ENCODE measurements at regions not wholly inside any gene's neighbourhood (a gene's known extent, or its start where the extent isn't known, plus 50 kb on each side); places are given as distances from the start of the nearest gene placed in this dataset.

DNA sequence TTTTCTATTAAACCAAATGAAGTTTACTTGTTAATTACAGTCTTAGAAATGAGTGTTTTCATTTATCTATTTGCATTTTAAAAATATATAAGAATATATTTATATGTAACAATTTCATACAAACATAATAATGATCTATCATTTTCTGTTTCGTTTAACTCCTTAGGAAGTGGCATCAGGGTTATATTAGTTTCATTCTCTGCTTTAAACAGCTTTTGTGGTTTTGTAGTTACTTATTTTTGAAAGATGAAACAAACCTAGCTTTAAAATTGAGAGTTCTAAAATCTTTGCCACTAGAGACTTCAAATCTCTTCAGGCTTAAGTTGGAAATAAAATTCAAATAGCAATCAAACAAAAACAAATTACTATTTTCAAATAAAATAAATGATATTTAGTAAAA lies 2110.6 kb downstream of the MRPL39 start:
- no peak for DNase-seq

DNA sequence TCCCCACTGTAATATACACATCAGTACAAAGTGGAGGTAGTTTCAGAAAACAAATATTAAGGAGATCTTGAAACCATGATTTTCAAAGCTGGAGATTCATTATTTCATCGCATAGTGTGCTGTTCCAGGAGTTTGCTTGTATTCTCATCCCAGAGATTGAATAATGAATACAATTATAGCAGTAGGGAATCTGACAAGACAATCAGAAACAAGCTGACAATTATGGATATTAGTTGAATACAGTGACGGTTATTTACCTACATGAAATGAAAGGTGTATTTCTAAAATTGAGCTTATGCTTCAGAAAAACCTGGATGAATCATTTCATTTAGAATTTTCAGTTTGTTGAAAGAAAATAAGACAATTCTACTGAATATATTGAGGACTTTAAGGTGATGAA lies 2119.0 kb downstream of the MRPL39 start:
- no peak for DNase-seq

DNA sequence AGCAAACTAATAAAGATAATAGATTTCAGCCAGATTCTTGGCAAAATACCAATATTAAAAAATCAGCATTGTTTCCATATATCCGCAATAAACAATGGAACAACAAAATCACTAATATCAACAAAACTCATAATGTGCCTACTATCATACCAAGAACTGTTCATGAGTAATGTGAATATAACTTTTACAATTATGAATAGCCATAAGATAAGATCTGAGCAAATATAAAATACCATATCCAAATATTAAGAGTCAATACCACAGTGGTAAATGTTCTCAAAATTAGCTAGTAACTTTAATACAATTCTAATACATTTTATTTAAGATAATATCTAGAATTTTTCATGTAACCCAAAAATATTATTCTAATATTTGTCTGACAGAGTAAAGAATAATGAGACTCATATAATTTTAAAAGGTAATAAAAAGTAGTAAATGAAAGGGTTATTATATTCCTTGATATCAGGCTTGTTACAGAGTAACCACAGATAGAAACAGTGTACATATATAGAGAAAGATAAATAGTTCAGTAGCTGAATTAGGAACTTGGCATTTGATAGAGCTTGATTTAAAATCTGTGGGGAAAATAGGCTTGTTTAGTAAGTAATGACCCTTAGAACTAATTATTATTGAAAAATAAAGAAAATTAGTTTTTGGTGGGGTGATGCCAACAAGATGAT lies 2126.6 kb downstream of the MRPL39 start:
- no peak for DNase-seq

DNA sequence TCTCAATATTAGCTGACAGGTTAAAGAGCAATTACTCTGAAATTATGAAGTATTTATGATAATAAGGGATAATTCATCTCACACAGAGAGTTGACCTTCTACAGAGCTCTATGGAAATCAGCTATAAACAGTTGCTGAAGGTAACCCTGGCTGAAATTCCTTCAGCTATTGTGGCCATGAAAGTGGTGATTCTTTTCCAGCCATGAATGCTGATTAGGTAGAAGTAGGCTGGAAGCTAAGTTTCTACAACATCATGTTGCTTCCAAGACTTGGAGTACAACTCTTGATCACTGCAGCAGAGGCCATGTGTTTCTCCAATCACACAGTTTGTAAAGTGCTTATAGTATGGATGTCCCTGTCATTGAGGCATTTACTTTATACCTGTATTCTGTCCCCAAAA lies 2128.9 kb downstream of the MRPL39 start:
- no peak for DNase-seq

DNA sequence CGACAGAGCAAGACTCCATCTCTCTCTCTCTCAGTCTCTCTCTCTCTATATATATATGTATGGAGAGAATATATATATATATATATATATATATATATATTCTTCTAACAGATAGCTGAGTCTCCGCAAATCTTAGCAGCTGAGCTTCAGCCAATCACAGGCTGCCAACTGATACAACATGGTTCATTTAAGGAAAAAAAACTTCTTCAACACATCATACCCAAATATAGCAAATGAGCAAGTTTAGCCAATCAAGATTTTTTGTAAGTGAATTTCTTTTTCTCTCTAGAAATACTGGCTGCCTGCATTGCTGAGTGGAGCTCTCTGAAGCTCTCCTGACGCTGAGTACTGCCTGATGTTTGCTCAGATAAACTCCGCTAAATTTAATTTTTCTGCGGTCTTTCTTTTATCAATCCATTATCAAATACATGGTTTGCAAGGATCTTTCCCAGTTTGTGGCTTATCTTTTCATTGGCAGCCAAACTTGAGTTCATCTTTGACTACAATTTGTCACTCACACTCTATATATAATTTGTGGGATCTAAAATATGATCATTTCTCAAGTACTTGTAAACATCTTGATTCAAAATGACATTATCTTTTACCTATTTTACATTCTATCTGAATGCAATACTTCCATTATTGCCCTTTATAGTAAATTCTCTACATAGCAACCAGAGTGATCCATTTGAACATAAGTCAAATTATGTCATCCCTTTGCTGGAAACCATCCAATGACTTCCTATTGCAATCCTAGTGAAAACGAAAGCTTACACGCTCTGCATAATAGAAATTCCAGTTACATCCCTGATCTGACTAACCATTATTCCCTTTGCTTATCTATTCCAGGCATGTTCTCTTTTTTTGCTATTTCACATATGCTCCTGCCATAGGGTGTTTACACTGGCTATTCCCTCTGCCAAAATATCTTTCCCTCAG lies 2131.7 kb downstream of the MRPL39 start:
- no peak for DNase-seq

DNA sequence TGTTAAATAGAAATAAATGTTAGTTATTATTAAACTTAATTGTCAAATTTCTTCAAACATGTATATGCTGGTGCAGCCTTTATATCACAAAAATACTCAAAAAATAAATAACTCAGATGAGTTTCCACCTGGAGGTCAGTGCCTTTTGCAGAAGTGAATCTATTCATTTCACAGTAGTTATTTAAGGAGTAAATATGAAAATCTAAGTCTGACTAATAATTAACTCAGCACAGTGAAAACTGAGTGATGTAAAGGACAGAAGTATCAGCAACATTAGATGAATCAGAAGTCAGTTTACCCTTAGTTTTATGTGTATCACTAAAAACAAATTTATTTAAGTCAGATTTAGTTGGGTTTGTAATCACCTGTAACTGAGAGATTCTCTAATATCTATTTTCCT lies 2135.4 kb downstream of the MRPL39 start:
- no peak for DNase-seq

DNA sequence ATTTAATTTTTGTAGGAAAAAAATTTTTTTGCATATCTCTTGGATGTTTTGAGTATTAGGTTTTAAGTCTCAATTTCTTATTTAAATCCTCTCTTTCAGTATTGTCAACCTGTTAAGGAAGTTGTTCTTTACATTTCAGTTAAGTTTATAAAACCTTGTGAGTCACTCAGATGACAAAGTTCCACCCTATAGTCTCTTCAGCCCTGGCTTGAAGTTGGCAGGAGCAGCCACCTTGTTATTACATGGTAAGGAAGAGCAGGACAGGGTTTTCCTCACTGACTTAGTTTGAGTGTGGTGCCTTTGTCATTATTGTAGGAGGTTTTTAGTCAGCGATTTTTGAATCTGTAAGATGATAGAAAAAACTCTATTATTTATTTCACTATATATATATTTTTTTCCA lies 2143.9 kb downstream of the MRPL39 start:
- DNase-seq, result no peak

DNA sequence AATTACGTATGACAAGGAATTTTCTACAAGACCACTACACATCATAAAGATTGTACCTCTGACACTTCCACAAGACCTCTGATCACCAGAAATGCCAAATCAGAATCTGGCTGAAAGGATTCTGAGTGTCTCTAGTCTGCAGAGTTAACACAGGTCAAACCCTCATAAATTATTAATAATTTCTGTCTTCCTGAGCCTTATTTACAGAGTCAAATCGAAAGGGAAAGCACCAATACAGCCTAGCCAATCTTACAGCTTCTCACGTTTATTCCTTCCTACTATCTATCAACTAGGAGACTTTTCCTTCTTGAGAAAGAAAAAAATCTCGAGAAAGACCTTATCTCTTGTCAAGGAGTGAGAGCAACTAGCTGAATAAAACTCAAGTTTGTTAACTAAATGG lies 2151.6 kb downstream of the MRPL39 start:
- no peak for DNase-seq

DNA sequence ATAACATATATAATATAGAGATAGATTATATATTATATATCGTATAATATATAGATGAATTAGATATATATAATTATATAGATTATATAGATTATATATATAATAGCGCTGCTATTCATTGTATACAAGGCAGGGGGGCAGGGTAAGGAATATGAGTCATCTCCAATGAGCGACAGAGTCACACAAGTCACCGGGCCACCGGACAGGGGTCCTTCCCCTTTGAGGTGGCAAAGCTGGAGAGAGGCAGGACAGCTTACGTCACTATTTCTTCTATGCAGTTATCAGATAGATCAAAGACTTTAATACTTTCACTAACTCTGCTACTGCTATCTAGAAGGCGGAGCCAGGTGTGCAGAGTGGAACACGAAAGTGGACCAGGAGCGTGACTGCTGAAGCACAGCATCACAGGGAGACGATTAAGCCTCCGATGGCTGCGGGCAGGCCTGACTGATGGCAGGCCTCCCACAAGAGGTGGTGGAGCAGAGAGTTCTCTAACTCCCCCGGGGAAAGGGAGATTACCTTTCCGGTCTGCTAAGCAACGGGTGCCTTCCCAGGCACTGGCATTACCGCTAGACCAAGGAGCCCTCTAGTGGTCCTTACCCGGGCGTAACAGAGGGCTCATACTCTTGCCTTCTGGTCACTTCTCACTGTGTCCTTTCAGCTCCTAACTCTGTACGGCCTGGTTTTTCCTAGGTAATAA lies 2154.7 kb downstream of the MRPL39 start:
- no peak for DNase-seq

DNA sequence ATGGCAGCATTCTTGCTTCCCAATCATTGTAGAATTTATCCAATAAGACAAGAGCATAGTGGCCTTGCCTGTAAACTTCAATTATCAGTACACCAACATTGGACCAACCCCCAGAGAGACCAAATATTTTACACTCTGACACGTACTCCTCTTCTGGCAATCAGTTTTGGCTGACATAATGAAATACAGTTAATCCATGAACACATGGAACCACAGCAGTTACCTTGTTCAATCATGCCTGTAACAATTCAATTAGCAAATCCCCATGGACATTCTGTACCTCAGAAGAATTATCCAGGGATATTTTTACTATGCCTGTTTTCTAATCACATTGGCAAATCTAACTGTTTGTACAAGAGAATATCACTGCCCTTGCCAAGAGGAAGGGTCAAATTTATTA lies 2162.0 kb downstream of the MRPL39 start:
- DNase-seq, result no peak

DNA sequence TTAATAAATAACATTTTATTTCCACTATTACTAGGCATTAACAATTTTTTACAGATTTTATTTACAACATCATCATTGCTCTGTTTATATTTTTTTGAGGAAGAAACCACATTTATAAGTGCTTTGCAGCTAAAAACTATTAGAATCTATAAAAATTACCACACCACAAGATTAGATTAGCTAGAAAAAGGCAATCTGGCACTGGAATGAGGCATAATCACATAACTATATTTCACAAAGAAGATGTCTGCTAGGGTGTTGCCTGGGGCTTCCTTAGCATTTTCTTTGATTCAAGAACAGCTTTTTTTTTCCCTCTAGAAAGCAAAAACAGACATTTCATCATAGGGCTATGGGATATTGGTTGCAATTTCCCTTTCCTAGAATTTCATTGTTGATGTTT lies 2169.2 kb downstream of the MRPL39 start:
- DNase-seq, result no peak

DNA sequence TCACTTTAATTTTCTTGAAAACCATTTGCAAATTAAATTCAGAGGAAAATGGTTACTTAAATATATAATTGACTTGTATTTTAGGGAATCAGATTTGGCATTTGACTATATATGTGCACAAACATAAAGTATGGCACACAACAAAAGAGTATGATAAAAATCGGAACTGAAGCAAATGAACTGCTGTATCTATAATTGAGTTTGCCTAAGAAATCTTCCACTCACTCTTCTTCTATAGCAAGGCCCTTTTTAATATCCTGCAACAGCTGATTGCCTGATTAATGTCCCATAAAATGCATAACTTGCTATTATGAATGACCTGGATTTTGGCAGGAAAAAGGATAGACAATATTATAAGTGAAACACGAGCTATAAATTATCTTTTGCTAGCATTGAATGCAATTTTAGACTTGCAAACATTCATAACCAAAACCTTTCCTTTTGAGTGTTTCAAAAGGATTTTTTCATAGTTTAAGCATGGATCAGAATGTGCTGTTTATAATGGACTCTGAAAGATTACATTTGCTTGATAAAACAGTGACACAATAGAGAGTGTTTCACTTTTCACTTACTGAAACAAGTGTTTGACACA lies 2204.3 kb downstream of the MRPL39 start:
- no peak for DNase-seq

DNA sequence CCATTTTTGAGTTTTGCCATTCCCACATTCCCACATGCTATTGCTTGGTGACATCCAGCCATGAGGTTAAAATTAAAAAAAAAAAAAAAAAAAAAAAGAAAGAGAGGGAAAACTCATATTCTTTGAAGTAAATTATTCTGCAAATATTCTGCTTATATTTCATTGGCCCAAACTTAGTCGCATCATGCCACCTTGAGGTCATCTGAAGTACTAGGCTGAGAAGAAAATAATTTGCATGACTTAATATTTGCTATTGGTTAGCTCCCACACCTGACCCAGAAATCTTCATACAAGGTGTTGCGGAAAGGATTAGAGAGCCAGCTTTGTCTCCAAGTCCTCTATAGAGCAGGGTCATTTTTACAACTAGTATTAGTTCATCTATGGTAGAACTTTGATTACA lies 2206.0 kb downstream of the MRPL39 start:
- DNase-seq, result no peak

DNA sequence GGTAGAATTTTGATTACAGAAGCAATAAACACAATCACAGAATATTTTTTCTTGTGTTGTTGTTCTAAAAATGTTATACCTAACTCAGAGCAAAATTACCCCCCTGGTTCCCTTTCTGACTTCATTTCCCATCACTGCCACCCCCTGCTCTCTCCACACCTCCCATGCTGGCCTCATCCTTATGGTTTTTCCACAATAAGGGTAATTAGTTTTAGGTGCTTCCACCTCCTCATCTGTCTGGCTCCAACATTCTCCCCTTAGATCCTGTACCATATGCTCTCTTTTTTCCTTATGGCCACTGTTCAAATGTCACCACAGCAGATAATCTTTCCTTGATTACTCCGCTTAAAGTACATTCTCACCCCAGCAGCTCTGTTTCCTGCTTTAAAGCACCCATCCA lies 2208.6 kb downstream of the MRPL39 start:
- DNase-seq, result no peak

DNA sequence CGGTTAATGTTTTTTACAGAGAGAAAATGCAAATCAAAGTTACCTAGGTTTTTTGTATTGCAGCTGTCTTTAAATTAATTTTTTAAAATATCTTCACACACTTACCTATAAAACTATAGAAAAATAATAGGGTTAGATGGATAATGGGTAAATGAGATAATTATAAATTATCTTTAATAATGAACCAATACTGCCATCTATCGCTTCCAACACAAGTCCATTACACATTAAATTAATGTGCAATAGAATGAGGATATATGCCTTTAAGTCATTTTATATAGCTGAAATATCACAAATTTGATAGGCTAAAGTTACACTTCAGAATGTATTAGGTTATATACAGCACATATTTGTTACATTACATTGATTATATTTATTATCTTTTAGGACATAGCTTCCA lies 2212.8 kb downstream of the MRPL39 start:
- no peak for DNase-seq

DNA sequence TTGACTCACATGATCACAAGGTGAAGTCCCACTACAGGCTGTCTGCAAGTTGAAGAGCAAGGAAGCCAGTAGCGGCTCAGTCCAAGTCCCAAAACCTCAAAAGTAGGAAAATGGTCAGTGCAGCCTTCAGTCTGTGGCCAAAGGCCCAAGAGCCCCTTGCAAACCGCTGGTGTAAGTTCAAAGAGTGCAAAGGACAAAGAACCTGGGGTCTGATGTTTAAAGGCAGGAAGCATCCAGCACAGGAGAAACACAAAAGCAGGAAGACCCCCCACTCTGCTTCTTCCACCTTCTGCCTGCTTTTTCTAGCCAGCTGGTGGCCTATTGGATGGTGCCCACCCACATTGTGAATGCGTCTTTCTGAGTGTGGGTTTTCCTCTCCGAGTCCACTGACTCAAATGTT lies 2222.6 kb downstream of the MRPL39 start:
- DNase-seq, result no peak

DNA sequence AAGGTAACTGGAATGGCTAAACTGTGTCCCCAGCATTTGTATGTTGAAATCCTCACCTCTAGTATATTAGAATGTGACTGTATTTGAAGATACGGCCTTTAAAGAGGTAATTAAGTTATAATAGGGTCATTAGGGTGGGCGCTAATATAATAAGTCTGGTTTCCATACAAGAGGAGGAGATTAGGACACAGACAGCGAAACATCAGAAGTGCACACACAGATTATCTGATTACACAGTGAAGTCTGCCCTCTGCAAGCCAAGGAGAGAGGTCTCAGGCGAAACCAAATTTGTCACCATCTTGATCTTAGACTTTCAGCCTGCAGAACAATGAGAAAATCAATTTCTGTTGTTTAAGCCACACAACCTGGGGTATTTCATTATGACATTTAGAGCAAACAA lies 2233.1 kb downstream of the MRPL39 start:
- DNase-seq, result no peak

DNA sequence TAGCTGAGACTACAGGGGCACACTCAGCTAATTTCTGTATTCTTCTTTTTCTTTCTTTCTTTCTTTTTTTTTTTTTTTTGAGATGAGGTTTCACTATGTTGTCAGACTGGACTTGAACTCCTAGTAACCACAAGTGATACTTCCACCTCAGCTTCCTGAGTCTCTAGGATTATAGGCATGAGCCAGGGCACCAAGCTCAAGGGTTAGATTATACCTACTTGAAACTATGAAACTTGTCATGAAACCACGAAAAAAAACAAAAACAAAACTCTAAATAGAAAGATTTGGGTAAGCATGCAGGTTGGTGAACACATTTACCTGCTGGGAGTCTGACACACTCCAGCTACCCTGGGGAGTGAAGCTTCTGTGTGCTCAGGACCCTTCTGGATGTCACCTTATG lies 2250.4 kb downstream of the MRPL39 start:
- DNase-seq, result no peak

DNA sequence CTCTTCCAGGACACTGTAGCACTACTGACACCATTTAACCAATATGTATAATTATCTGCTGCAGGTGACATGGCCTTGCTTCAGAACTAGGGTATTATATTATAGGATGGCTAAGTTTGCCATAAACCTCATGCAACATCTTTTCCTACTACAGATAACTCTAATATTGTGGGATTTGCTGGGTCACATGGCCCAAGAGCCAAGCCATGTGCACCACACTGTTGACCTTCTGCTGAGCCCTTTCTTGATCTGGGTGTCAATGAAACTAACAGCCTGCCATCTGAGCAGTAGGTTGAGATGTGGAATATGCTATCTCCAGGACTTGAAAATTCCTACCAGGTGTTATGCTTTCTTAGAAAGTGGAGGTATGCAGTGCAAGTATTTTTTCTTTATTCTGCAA lies 2291.1 kb downstream of the MRPL39 start:
- DNase-seq, result no peak

DNA sequence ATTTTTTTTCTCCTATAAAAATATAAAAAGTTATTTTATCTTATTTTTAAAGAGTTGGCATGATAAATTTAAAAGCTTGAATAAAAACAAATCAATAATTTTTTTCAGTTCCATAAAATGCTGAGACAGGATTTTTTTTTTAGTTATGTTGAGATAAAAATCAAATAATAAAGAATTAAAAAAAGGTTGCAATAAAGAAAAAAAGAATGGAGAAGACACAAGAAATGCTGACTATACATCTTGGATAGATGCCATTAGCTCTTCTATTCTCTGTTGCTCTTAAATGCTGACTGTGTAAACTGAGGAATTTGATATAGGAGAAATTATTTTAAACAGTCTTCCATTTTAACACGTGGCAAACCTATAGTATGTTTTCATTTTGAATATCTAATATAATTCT lies 2298.5 kb downstream of the MRPL39 start:
- DNase-seq, result no peak

DNA sequence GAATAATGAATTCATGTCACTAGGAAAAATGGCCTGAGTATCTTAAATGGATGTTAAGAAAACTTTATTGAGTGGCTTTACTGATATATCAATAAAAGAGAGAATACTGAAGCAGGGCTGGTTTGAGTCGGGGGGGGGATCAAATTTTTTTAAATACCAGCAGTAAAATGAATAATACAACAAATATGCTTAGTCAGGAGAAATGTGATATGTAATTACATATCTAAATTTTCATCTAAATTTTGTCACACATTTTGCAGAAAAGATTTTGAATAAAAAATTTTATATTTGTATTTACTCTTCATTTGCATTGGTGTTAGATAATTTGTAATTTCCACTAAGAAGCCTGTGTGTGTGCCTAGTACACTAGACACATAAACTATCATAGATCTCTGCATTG lies 2300.2 kb downstream of the MRPL39 start:
- DNase-seq, result no peak

DNA sequence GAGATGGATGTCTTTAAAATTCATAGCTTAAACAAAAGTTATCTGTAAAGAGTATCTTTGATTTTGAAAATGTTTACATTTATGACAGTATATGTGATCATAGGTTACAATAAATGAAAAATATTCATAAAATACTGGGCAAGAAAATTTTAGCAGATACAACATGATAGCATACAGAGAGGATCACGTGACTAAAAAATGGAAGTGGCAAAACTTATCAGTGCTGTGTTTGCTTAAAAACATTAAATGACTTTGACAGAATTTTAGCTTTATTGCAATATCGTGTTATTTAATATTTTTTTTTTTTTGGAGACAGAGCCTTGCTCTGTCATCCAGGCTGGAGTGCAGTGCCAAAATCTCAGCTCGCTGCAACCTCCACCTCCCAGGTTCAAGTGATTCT lies 2294.1 kb downstream of the NCAM2 start:
- no peak for DNase-seq

DNA sequence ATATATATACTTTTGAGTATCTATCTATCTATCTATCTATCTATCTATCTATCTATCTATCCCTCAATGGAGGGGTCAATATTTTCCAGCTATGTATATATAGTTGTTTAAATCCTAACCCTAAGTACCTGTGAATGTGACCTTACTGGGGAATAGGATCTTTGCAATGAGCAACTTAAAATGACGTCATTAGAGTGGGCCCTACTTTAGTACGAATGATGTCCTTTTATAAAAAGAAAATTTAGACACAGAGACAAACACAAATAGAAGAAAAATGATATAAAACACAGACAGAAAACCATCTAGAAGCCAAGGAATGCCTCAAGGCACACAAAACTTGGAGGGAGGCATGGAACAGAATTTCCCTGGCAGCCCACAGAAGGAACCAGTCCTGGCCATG lies 2283.7 kb downstream of the NCAM2 start:
- DNase-seq, result no peak

DNA sequence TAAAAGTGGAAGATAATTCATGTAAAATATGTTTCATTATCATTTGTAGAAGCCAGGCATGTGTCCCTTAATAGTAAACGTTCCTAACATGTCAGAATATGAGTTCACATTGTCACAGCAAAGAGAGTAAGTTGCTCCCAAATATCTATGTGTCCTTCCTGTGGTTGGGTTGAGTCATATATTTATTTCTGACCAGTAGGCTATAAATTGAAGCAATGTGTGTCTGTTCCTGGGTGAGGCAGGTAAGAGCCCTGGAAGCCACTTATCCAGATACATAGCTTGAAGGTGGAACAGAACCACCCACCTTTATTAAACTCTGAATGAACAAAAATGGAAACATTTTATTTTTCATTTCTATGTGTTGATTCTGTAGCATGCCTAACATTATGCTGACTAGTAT lies 2251.6 kb downstream of the NCAM2 start:
- DNase-seq, result no peak
